Amniotic epithelial cell (primary cell): ENCODE measurements at regions not wholly inside any gene's neighbourhood (a gene's known extent, or its start where the extent isn't known, plus 50 kb on each side); places are given as distances from the start of the nearest gene placed in this dataset.
"Not testable (repeated sequence)": the region's sequence is repeated elsewhere in the genome, so short reads cannot be mapped to it uniquely, and the experiment has no call there.

Experiments
- DNase-seq: peaks from one replicate; pipeline ENCODE4 v3.0.0-alpha.2; 2010; ENCODE audit warnings: low read depth

GRCh38 chr7:53596230-53596629, 560.8 kb downstream of the POM121L12 start:
- no peak for DNase-seq

- DNase-seq: no peak
Observed at GRCh38 chr7:53600296-53600695, 564.9 kb downstream of the POM121L12 start.

GRCh38 chr7:53602817-53603418, 567.5 kb downstream of the POM121L12 start:
- DNase-seq: no peak

GRCh38 chr7:53603461-53603860, 568.0 kb downstream of the POM121L12 start:
- no peak for DNase-seq

GRCh38 chr7:53604201-53604600, 568.8 kb downstream of the POM121L12 start:
- no peak for DNase-seq

- DNase-seq: no peak
Observed at GRCh38 chr7:53607961-53608360, 572.5 kb downstream of the POM121L12 start.

GRCh38 chr7:53609185-53609584, 573.8 kb downstream of the POM121L12 start:
- DNase-seq: no peak

GRCh38 chr7:53611043-53611442, 575.6 kb downstream of the POM121L12 start:
- DNase-seq: no peak

- DNase-seq: no peak
Observed at GRCh38 chr7:53624356-53624755, 588.9 kb downstream of the POM121L12 start.

GRCh38 chr7:53628775-53629174, 593.3 kb downstream of the POM121L12 start:
- DNase-seq: no peak

GRCh38 chr7:53635251-53635650, 599.8 kb downstream of the POM121L12 start:
- not testable (repeated sequence) for DNase-seq

GRCh38 chr7:53638517-53638916, 603.1 kb downstream of the POM121L12 start:
- DNase-seq: no peak

- DNase-seq: no peak
Observed at GRCh38 chr7:53641091-53641490, 605.7 kb downstream of the POM121L12 start.

- DNase-seq: no peak
Observed at GRCh38 chr7:53642361-53642760, 606.9 kb downstream of the POM121L12 start.

- DNase-seq: no peak
Observed at GRCh38 chr7:53642866-53643265, 607.4 kb downstream of the POM121L12 start.

- DNase-seq: no peak
Observed at GRCh38 chr7:53656881-53657280, 621.4 kb downstream of the POM121L12 start.

GRCh38 chr7:53657586-53657985, 622.2 kb downstream of the POM121L12 start:
- DNase-seq: no peak

GRCh38 chr7:53658951-53659350, 623.5 kb downstream of the POM121L12 start:
- no peak for DNase-seq

- DNase-seq: no peak
Observed at GRCh38 chr7:53661645-53662217, 626.3 kb downstream of the POM121L12 start.

GRCh38 chr7:53672681-53673080, 637.2 kb downstream of the POM121L12 start:
- no peak for DNase-seq

- DNase-seq: no peak
Observed at GRCh38 chr7:53675835-53676234, 640.4 kb downstream of the POM121L12 start.

GRCh38 chr7:53684693-53685092, 649.3 kb downstream of the POM121L12 start:
- DNase-seq: no peak

GRCh38 chr7:53690411-53690810, 655.0 kb downstream of the POM121L12 start:
- no peak for DNase-seq

- no peak for DNase-seq
Observed at GRCh38 chr7:53697913-53698312, 662.5 kb downstream of the POM121L12 start.
